NB4 (cell line): ENCODE measurements at regions not wholly inside any gene's neighbourhood (a gene's known extent, or its start where the extent isn't known, plus 50 kb on each side); places are given as distances from the start of the nearest gene placed in this dataset.

ENCODE experiments used
- DNase-seq: peaks from one replicate; pipeline ENCODE4 v3.0.0; 2010; ENCODE audit warnings: low read depth
- H3K4me3 ChIP-seq: one replicate; pipeline ENCODE4 v1.5.1; 2011; ENCODE audit warnings: mild to moderate bottlenecking, low read depth, low read length, moderate library complexity
- CTCF ChIP-seq: IDR thresholded peaks from one replicate; pipeline ENCODE4 v1.5.1; 2012; ENCODE audit warnings: low read depth, low read length
- MAX ChIP-seq: IDR thresholded peaks from 2 replicates; pipeline ENCODE4 v1.6.1; 2011; ENCODE audit warnings: low read depth, low read length
- MYC ChIP-seq: IDR thresholded peaks from 2 replicates; pipeline ENCODE4 v1.6.1; 2011; ENCODE audit warnings: low read depth, low read length
- POLR2A ChIP-seq: IDR thresholded peaks from 2 replicates; pipeline ENCODE4 v1.6.1; 2011; ENCODE audit warnings: mild to moderate bottlenecking; ENCODE audit not compliant: insufficient read length; ENCODE audit errors: extremely low read depth

GRCh38 chr3:66854601-66855151, 143.4 kb upstream of the KBTBD8 start:
- TF ChIP-seq MYC (no peak), CTCF (no peak), MAX (no peak), POLR2A (no peak)
- no peak overlapping the region for H3K4me3 ChIP-seq
- DNase-seq, result no peak

GRCh38 chr3:66856533-66856932, 141.6 kb upstream of the KBTBD8 start:
- no peak overlapping the region for H3K4me3 ChIP-seq
- no peak for TF ChIP-seq CTCF
- TF ChIP-seq POLR2A, result no peak
- TF ChIP-seq MAX, result no peak
- no peak for TF ChIP-seq MYC
- DNase-seq, result peak; percentile 30

- no peak overlapping the region for H3K4me3 ChIP-seq
- DNase-seq, result peak; percentile 10
- no peak for TF ChIP-seq MYC
- TF ChIP-seq CTCF, result peak; percentile 34
These were observed 139.3 kb upstream of the KBTBD8 start for GRCh38 chr3:66858656-66859381.

- TF ChIP-seq MYC (no peak), CTCF (no peak), POLR2A (no peak), MAX (no peak)
- DNase-seq, result no peak
- no peak overlapping the region for H3K4me3 ChIP-seq
These were observed 137.3 kb upstream of the KBTBD8 start for GRCh38 chr3:66860771-66861170.

- no peak overlapping the region for H3K4me3 ChIP-seq
- no peak for DNase-seq
- no peak for TF ChIP-seq MYC
These were observed 134.6 kb upstream of the KBTBD8 start for GRCh38 chr3:66863205-66864111.

GRCh38 chr3:66884659-66885058, 113.4 kb upstream of the KBTBD8 start:
- H3K4me3 ChIP-seq, result no peak overlapping the region
- TF ChIP-seq MYC (no peak), CTCF (no peak), MAX (no peak), POLR2A (no peak)
- DNase-seq, result no peak
